ENCODE measurements at regions not wholly inside any gene's neighbourhood (a gene's known extent, or its start where the extent isn't known, plus 50 kb on each side); places are given as distances from the start of the nearest gene placed in this dataset.
"Not testable (repeated sequence)": the region's sequence is repeated elsewhere in the genome, so short reads cannot be mapped to it uniquely, and the experiment has no call there.

DNA sequence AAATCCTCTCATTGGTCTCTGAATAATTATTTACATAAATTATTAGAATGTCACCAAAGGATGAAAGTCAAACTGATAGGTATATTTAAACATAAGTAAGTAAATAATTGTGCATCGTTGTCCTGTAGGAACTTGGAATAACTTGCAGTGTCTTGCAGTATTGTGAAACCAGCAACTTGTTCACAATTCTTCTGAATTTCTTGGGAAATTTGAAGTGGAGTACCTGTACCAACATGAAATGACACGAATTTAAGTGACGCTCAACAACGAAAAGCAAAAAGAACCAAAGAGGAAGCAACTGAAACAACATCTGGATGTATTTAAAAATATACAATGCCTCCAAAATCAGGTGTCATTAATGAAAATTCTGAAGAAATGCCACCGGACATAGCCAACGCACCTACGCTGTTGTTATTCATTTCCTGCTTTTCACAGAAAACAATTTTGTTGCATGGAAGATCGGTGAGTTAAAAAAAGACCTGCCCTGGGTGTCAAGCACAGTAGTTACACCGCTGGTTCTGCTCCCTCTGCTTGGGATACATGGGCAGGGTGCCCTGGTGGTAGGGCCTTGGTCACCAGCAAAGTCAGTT, 112.5 kb downstream of the RPLP1 start:
- Mint-ChIP-seq H3K27me3 (peaks cover 5% of the 10 kb centered on the region), H3K27ac (no peak overlapping the region), H3K36me3 (no peaks in the 10 kb centered on the region), H3K4me1 (ENCODE audit: unreplicated experiment) (peaks cover 13% of the 10 kb centered on the region), H3K4me3 (no peak overlapping the region), H3K9me3 (no peaks in the 10 kb centered on the region)
- no peak for DNase-seq (ENCODE audit: extremely low spot score, unreplicated experiment)
- TF ChIP-seq, protein P1, sequence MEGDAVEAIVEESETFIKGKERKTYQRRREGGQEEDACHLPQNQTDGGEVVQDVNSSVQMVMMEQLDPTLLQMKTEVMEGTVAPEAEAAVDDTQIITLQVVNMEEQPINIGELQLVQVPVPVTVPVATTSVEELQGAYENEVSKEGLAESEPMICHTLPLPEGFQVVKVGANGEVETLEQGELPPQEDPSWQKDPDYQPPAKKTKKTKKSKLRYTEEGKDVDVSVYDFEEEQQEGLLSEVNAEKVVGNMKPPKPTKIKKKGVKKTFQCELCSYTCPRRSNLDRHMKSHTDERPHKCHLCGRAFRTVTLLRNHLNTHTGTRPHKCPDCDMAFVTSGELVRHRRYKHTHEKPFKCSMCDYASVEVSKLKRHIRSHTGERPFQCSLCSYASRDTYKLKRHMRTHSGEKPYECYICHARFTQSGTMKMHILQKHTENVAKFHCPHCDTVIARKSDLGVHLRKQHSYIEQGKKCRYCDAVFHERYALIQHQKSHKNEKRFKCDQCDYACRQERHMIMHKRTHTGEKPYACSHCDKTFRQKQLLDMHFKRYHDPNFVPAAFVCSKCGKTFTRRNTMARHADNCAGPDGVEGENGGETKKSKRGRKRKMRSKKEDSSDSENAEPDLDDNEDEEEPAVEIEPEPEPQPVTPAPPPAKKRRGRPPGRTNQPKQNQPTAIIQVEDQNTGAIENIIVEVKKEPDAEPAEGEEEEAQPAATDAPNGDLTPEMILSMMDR (conservative IDR thresholded peaks at IDR 0.05): no peak

DNA sequence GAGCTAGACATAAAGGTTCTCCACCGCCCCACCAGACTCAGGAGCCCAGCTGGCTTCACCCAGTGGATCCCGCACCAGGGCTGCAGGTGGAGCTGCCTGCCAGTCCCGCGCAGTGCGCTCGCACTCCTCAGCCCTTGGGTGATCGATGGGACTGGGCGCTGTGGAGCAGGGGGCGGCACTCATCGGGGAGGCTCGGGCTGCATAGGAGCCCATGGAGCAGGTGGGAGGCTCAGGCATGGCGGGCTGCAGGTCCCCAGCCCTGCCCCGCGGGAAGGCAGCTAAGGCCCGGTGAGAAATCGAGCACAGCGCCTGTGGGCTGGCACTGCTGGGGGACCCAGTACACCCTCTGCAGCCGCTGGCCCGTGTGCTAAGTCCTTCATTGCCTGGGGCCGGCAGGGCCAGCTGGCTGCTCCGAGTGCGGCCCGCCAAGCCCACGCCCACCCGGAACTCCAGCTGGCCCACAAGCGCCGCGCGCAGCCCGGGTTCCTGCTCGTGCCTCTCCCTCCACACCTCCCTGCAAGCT, 114.7 kb downstream of the RPLP1 start:
- DNase-seq (ENCODE audit: extremely low spot score, unreplicated experiment); H3K4me1 Mint-ChIP-seq (ENCODE audit: unreplicated experiment); H3K36me3 Mint-ChIP-seq; H3K27ac Mint-ChIP-seq; H3K27me3 Mint-ChIP-seq; H3K4me3 Mint-ChIP-seq; H3K9me3 Mint-ChIP-seq: not testable (repeated sequence)

DNA sequence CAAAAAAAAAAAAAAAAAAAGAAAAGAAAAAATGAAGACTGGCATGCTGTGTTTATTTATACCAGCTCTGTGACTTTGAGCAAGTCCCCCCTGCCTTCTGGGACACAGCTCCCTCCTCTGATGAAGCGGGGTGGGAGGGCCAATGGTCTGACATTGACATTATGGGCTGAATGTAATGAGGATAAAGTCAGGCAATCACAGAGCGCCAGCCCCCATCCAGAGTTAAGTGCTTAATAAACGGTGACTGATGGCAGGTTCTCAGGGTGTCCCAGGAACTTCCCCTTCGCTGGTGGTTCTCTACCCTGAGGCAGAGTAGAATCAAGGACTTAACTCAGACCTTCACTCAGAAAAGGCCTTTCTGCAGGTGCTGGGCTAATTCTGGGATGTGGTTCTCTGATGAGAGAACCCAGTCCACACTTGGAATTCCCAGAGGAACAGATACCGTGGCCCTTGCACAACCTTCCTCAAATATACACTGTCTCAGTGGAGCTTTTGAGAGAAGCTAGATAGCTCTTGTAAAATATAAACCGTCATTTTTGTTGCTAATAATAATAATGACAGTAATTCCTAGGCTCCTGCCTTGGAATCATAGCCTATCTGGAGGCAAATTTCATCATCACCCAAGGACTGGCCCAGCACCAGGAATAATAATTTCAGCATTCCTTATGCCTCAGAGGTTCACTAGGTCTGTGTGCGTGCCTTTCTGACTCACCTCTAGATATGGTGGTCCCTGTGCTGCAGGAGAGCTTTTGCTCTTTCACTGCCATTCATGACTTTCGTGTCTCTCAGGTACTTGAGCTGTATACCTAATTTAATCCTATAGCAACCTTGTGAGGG, 115.8 kb downstream of the RPLP1 start:
- Mint-ChIP-seq H3K36me3 (no peaks in the 10 kb centered on the region), H3K4me3 (no peak overlapping the region), H3K27me3 (peaks cover 5% of the 10 kb centered on the region), H3K4me1 (ENCODE audit: unreplicated experiment) (peaks cover 5% of the 10 kb centered on the region), H3K27ac (no peak overlapping the region), H3K9me3 (no peaks in the 10 kb centered on the region)
- TF ChIP-seq, protein P1 (conservative IDR thresholded peaks at IDR 0.05): no peak
- no peak for DNase-seq (ENCODE audit: extremely low spot score, unreplicated experiment)

DNA sequence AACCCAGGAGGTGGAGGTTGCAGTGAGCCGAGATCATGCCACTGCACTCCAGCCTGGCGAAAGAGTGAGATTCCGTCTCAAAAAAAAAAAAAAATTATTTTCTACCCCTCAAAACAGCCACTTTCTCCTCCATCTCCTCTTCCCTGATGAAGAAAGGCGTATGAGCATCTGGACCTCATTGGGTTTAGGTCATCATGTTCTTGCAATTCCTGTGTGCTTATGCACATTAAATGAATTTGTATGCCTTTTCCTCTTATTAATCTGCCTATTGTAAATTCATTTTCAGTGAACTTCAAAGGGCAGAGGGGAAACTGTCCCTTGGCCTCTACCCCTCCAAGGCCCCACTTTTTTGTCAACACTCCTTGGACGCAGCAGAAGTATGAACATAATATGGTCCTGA, 117.8 kb downstream of the RPLP1 start:
- DNase-seq (ENCODE audit: extremely low spot score, unreplicated experiment): no peak
- TF ChIP-seq, protein P1 (conservative IDR thresholded peaks at IDR 0.05): no peak
- H3K9me3 Mint-ChIP-seq: no peaks in the 10 kb centered on the region
- H3K27ac Mint-ChIP-seq: no peak overlapping the region
- peaks cover 14% of the 10 kb centered on the region for H3K27me3 Mint-ChIP-seq
- H3K36me3 Mint-ChIP-seq: no peaks in the 10 kb centered on the region
- H3K4me3 Mint-ChIP-seq: no peak overlapping the region
- H3K4me1 Mint-ChIP-seq (ENCODE audit: unreplicated experiment): peaks cover 25% of the 10 kb centered on the region

DNA sequence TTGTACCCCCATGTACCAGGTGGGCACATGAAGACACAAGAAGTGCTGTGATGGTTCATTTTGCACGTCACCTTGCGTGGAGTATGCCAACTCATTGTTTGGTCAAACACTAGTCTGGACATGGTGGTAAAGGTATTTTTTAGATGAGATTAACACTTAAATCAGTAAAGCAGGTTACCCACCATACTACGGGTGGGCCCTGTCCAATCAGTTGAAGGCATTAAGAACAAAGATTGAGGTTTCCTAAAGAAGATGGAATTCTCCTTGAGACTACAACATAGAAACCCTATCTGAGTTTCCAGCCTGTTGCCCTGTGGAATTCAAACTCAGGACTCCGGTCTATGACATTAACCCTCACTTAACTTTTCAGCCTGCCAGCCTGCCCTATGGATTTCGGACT, 118.4 kb downstream of the RPLP1 start:
- no peak overlapping the region for H3K4me3 Mint-ChIP-seq
- peaks cover 27% of the 10 kb centered on the region for H3K4me1 Mint-ChIP-seq (ENCODE audit: unreplicated experiment)
- TF ChIP-seq, protein P1 (conservative IDR thresholded peaks at IDR 0.05): no peak
- H3K27me3 Mint-ChIP-seq: peaks cover 17% of the 10 kb centered on the region
- H3K27ac Mint-ChIP-seq: no peak overlapping the region
- DNase-seq (ENCODE audit: extremely low spot score, unreplicated experiment): no peak
- no peaks in the 10 kb centered on the region for H3K9me3 Mint-ChIP-seq
- no peaks in the 10 kb centered on the region for H3K36me3 Mint-ChIP-seq

DNA sequence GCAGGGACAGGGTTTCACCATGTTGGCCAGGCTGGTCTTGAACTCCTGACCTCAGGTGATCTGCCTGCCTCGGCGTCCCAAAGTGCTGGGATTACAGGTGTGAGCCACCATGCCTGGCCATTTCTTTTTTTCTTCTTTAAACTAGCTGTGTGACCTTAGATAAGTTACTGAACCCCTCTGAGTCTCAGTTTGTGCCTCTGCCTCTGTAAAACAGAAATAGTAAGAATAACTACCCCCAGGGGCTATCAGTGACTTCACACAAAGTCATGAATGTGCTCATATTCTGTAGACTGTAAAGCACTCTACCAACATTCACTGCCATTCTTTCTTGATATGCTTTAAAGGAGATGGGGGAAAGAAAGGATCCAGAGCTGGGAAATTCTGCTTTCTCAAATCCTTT, 120.7 kb downstream of the RPLP1 start:
- H3K36me3 Mint-ChIP-seq; H3K4me3 Mint-ChIP-seq; H3K27ac Mint-ChIP-seq; H3K9me3 Mint-ChIP-seq; DNase-seq (ENCODE audit: extremely low spot score, unreplicated experiment): not testable (repeated sequence)
- Mint-ChIP-seq H3K27me3 (peaks cover 21% of the 10 kb centered on the region), H3K4me1 (ENCODE audit: unreplicated experiment) (peaks cover 27% of the 10 kb centered on the region)

Measured in type B pancreatic cell (in vitro differentiated cells).